ENCODE measurements at regions not wholly inside any gene's neighbourhood (a gene's known extent, or its start where the extent isn't known, plus 50 kb on each side); places are given as distances from the start of the nearest gene placed in this dataset.

- TF ChIP-seq, protein P1, sequence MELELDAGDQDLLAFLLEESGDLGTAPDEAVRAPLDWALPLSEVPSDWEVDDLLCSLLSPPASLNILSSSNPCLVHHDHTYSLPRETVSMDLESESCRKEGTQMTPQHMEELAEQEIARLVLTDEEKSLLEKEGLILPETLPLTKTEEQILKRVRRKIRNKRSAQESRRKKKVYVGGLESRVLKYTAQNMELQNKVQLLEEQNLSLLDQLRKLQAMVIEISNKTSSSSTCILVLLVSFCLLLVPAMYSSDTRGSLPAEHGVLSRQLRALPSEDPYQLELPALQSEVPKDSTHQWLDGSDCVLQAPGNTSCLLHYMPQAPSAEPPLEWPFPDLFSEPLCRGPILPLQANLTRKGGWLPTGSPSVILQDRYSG (CRISPR knock-in tag; IDR thresholded peaks at IDR 0.05): no peak
- TF ChIP-seq RFX3 (CRISPR knock-in tag; IDR thresholded peaks at IDR 0.05) (no peak), SMAD1 (CRISPR knock-in tag; IDR thresholded peaks at IDR 0.05; ENCODE audit: borderline replicate concordance, low read depth) (peak; percentile 97; the same call in 1 of the 2 replicates), HNRNPUL1 (IDR thresholded peaks at IDR 0.05; ENCODE audit: low read depth, low read length) (no peak), HNRNPH1 (optimal IDR thresholded peaks at IDR 0.05; ENCODE audit: low read depth, low read length) (no peak), MEIS2 (CRISPR knock-in tag; IDR thresholded peaks at IDR 0.05) (peak; percentile 85; the same call in 1 of the 2 replicates), STAG1 (CRISPR knock-in tag; IDR thresholded peaks at IDR 0.05) (no peak; the same call in 1 of the 2 replicates), HNRNPLL (IDR thresholded peaks at IDR 0.05; ENCODE audit: low read depth, low read length, poor library complexity, severe bottlenecking) (peak; percentile 98), HINFP (CRISPR knock-in tag; IDR thresholded peaks at IDR 0.05; ENCODE audit: low read depth) (peak; percentile 98), ZNF572 (CRISPR knock-in tag; IDR thresholded peaks at IDR 0.05) (peak; percentile 73; the same call in 1 of the 2 replicates), KAT7 (CRISPR knock-in tag; IDR thresholded peaks at IDR 0.05; ENCODE audit: borderline replicate concordance) (peak; percentile 100)
- TF ChIP-seq, protein P2, sequence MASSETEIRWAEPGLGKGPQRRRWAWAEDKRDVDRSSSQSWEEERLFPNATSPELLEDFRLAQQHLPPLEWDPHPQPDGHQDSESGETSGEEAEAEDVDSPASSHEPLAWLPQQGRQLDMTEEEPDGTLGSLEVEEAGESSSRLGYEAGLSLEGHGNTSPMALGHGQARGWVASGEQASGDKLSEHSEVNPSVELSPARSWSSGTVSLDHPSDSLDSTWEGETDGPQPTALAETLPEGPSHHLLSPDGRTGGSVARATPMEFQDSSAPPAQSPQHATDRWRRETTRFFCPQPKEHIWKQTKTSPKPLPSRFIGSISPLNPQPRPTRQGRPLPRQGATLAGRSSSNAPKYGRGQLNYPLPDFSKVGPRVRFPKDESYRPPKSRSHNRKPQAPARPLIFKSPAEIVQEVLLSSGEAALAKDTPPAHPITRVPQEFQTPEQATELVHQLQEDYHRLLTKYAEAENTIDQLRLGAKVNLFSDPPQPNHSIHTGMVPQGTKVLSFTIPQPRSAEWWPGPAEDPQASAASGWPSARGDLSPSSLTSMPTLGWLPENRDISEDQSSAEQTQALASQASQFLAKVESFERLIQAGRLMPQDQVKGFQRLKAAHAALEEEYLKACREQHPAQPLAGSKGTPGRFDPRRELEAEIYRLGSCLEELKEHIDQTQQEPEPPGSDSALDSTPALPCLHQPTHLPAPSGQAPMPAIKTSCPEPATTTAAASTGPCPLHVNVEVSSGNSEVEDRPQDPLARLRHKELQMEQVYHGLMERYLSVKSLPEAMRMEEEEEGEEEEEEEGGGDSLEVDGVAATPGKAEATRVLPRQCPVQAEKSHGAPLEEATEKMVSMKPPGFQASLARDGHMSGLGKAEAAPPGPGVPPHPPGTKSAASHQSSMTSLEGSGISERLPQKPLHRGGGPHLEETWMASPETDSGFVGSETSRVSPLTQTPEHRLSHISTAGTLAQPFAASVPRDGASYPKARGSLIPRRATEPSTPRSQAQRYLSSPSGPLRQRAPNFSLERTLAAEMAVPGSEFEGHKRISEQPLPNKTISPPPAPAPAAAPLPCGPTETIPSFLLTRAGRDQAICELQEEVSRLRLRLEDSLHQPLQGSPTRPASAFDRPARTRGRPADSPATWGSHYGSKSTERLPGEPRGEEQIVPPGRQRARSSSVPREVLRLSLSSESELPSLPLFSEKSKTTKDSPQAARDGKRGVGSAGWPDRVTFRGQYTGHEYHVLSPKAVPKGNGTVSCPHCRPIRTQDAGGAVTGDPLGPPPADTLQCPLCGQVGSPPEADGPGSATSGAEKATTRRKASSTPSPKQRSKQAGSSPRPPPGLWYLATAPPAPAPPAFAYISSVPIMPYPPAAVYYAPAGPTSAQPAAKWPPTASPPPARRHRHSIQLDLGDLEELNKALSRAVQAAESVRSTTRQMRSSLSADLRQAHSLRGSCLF (CRISPR knock-in tag; IDR thresholded peaks at IDR 0.05; ENCODE audit: borderline replicate concordance): peak; percentile 6
Measured at GRCh38 chr6:27809939-27810767, 102.0 kb downstream of the OR2B2 start (continued).

Data from HepG2 (cell line).